Smooth muscle cell (in vitro differentiated cells): ENCODE measurements at regions not wholly inside any gene's neighbourhood (a gene's known extent, or its start where the extent isn't known, plus 50 kb on each side); places are given as distances from the start of the nearest gene placed in this dataset.
"Not testable (repeated sequence)": the region's sequence is repeated elsewhere in the genome, so short reads cannot be mapped to it uniquely, and the experiment has no call there.

Experiments
- DNase-seq: peaks from one replicate; lab custom pipeline; 2025; ENCODE audit not compliant: unreplicated experiment; lab: John Stamatoyannopoulos, UW
- H2AFZ ChIP-seq: fragments of 200-600 bp; sonication (generic); 2 replicates; pipeline ENCODE4 v1.6.0; 2016; ENCODE audit warnings: antibody characterized with exemption, low read depth, mild to moderate bottlenecking
- H3F3A ChIP-seq: fragments of 200-600 bp; sonication (generic); 2 replicates; pipeline ENCODE4 v1.6.0; 2017; ENCODE audit warnings: antibody characterized with exemption, low read depth
- H3K27ac ChIP-seq: fragments of 200-600 bp; sonication (generic); 2 replicates; pipeline ENCODE4 v1.5.1; 2016; ENCODE audit warnings: low read depth, mild to moderate bottlenecking
- H3K27me3 ChIP-seq: fragments of 200-600 bp; sonication (generic); 2 replicates; pipeline ENCODE4 v1.6.1; 2016; ENCODE audit warnings: low read depth, mild to moderate bottlenecking
- H3K36me3 ChIP-seq: fragments of 200-600 bp; sonication (generic); 2 replicates; pipeline ENCODE4 v1.5.1; 2016; ENCODE audit warnings: low read depth
- H3K4me1 ChIP-seq: fragments of 200-600 bp; sonication (generic); 2 replicates; pipeline ENCODE4 v1.5.1; 2016; ENCODE audit warnings: low read depth
- H3K4me2 ChIP-seq: fragments of 200-600 bp; sonication (generic); 2 replicates; pipeline ENCODE4 v1.6.0; 2016; ENCODE audit warnings: mild to moderate bottlenecking
- H3K4me3 ChIP-seq: fragments of 200-600 bp; sonication (generic); 2 replicates; pipeline ENCODE4 v1.5.1; 2016; ENCODE audit warnings: mild to moderate bottlenecking
- H3K79me2 ChIP-seq: fragments of 200-600 bp; sonication (generic); 2 replicates; pipeline ENCODE4 v1.6.0; 2016; ENCODE audit warnings: low read depth, mild to moderate bottlenecking
- H3K9ac ChIP-seq: fragments of 200-600 bp; sonication (generic); 2 replicates; pipeline ENCODE4 v1.6.0; 2016; ENCODE audit warnings: low read depth
- H3K9me3 ChIP-seq: fragments of 200-600 bp; sonication (generic); replicated peaks from 2 replicates; pipeline ENCODE4 v1.5.1; 2016; ENCODE audit warnings: low read depth
- H4K20me1 ChIP-seq: fragments of 200-600 bp; sonication (generic); 2 replicates; pipeline ENCODE4 v1.6.0; 2016; ENCODE audit warnings: low read depth
- CTCF ChIP-seq: fragments of 200-600 bp; sonication (generic); IDR thresholded peaks from 2 replicates; pipeline ENCODE4 v1.5.1; 2017; ENCODE audit warnings: borderline replicate concordance, mild to moderate bottlenecking, antibody characterized with exemption; ENCODE audit not compliant: insufficient read depth, poor library complexity, severe bottlenecking
- WGBS: methylation state at CpG from one replicate; pipeline ENCODE4 v1.1.7; 2016; ENCODE audit warnings: low lambda C conversion rate; 5-methylcytosine and 5-hydroxymethylcytosine counted together

- no peaks in the 10 kb centered on the region for H3F3A ChIP-seq
- no peaks in the 10 kb centered on the region for H3K36me3 ChIP-seq
- no peak overlapping the region for H3K4me2 ChIP-seq
- H3K27ac ChIP-seq: no peak overlapping the region
- H3K9me3 ChIP-seq: no peaks in the 10 kb centered on the region
- no peak overlapping the region for H2AFZ ChIP-seq
- no peak for DNase-seq
- no peaks in the 10 kb centered on the region for H3K79me2 ChIP-seq
- H3K4me3 ChIP-seq: no peak overlapping the region
- no peaks in the 10 kb centered on the region for H3K27me3 ChIP-seq
- no peaks in the 10 kb centered on the region for H4K20me1 ChIP-seq
- no peak overlapping the region for H3K9ac ChIP-seq
- H3K4me1 ChIP-seq: no peaks in the 10 kb centered on the region
- no peak for TF ChIP-seq CTCF
- WGBS: 92% methylated on average over 4 of the region's 4 CpGs
Observed at GRCh38 chr16:26827386-26827785, 239.3 kb upstream of the C16orf82 start.

- WGBS: 63% methylated on average over 5 of the region's 5 CpGs
- H3K4me2 ChIP-seq: no peak overlapping the region
- no peak for TF ChIP-seq CTCF
Observed at GRCh38 chr16:26830428-26831127, 236.1 kb upstream of the C16orf82 start.

GRCh38 chr16:26836114-26836513 lies 230.6 kb upstream of the C16orf82 start:
- H3F3A ChIP-seq, H3K36me3 ChIP-seq, H3K9ac ChIP-seq, H2AFZ ChIP-seq, H3K9me3 ChIP-seq, DNase-seq, H3K4me3 ChIP-seq, H3K4me1 ChIP-seq, H4K20me1 ChIP-seq, H3K27me3 ChIP-seq, H3K79me2 ChIP-seq, H3K4me2 ChIP-seq, H3K27ac ChIP-seq: not testable (repeated sequence)
- 96% methylated on average over 19 of the region's 31 CpGs for WGBS

More at GRCh38 chr16:26830428-26831127, 236.1 kb upstream of the C16orf82 start:
- H2AFZ ChIP-seq: no peak overlapping the region
- H3K27ac ChIP-seq: no peak overlapping the region
- no peak overlapping the region for H3K9ac ChIP-seq
- no peak for DNase-seq
- no peaks in the 10 kb centered on the region for H3K36me3 ChIP-seq
- no peaks in the 10 kb centered on the region for H3K79me2 ChIP-seq
- no peaks in the 10 kb centered on the region for H3K27me3 ChIP-seq
- H4K20me1 ChIP-seq: no peaks in the 10 kb centered on the region
- H3K4me1 ChIP-seq: no peaks in the 10 kb centered on the region
- H3K4me3 ChIP-seq: no peak overlapping the region
- H3F3A ChIP-seq: no peaks in the 10 kb centered on the region
- no peaks in the 10 kb centered on the region for H3K9me3 ChIP-seq

- no peaks in the 10 kb centered on the region for H3K79me2 ChIP-seq
- H2AFZ ChIP-seq: no peak overlapping the region
- H3K9ac ChIP-seq: no peak overlapping the region
- no peak overlapping the region for H3K4me2 ChIP-seq
- H3K36me3 ChIP-seq: no peaks in the 10 kb centered on the region
- no peak overlapping the region for H3K27ac ChIP-seq
- 95% methylated on average over 6 of the region's 6 CpGs for WGBS
- no peaks in the 10 kb centered on the region for H3K27me3 ChIP-seq
- TF ChIP-seq CTCF: no peak
- H3F3A ChIP-seq: no peaks in the 10 kb centered on the region
- no peak overlapping the region for H3K4me3 ChIP-seq
- no peaks in the 10 kb centered on the region for H4K20me1 ChIP-seq
- H3K9me3 ChIP-seq: no peaks in the 10 kb centered on the region
- no peak for DNase-seq
- H3K4me1 ChIP-seq: no peaks in the 10 kb centered on the region
Observed at GRCh38 chr16:26838931-26839330, 227.8 kb upstream of the C16orf82 start.
